Breast epithelium (tissue), 4 donors: ENCODE measurements at regions not wholly inside any gene's neighbourhood (a gene's known extent, or its start where the extent isn't known, plus 50 kb on each side); places are given as distances from the start of the nearest gene placed in this dataset.

Source experiments
- DNase-seq, 2 donors: peaks; one replicate each; pipeline ENCODE4 v3.0.0-alpha.2; 2019; ENCODE audit warnings: low spot score in 2 of 2
- H3K27ac ChIP-seq, 2 donors: fragments of 200-600 bp; sonication (generic) in 1 of 2; one replicate each; pipeline ENCODE4 v1.5.1; 2016 to 2019; ENCODE audit warnings: mild to moderate bottlenecking in 1 of 2
- H3K27me3 ChIP-seq, 2 donors: fragments of 200-600 bp; sonication (generic) in 1 of 2; one replicate each; pipeline versions ENCODE4 v1.5.1 to v1.6.0; 2017 to 2019; ENCODE audit warnings: control low read depth in 1 of 2, mild to moderate bottlenecking in 1 of 2
- H3K36me3 ChIP-seq: fragments of 200-600 bp; one replicate; pipeline ENCODE4 v1.5.1; 2019
- H3K4me1 ChIP-seq, 2 donors: fragments of 200-600 bp; sonication (generic); one replicate each; pipeline ENCODE4 v1.5.1; 2016 to 2019; ENCODE audit warnings: control low read depth in 1 of 2
- H3K4me3 ChIP-seq, 3 donors: fragments of 200-600 bp; sonication (generic); 1 replicate in 2 of 3; 2 replicates in 1 of 3; pipeline ENCODE4 v1.5.1; 2016 to 2019; ENCODE audit warnings: mild to moderate bottlenecking in 3 of 3, moderate library complexity in 2 of 3
- H3K9me3 ChIP-seq, 2 donors: fragments of 200-600 bp; sonication (generic) in 1 of 2; one replicate each; pipeline ENCODE4 v1.5.1; 2016 to 2019; ENCODE audit warnings: control low read depth in 1 of 2
- POLR2A ChIP-seq: fragments of 450-650 bp; IDR thresholded peaks from one replicate; pipeline ENCODE4 v1.6.1; 2016; ENCODE audit warnings: antibody characterized with exemption, mild to moderate bottlenecking, moderate library complexity
- POLR2AphosphoS5 ChIP-seq, 3 donors: sonication (generic); formaldehyde crosslinking; IDR thresholded peaks; one replicate each; pipeline ENCODE4 v1.6.1; 2017; ENCODE audit warnings: antibody characterized with exemption in 3 of 3
- intact Hi-C: fragments of 100-400 bp; cut with DNase I; formaldehyde crosslinking; loops from one replicate; pipeline ENCODE4 v1.15.1; 2023; ENCODE audit warnings: low total_unique reads
- TF ChIP-seq, protein P1 (sequence below), 3 donors: fragments of 450-650 bp; IDR thresholded peaks; one replicate each; pipeline ENCODE4 v1.5.1; 2016 to 2017; ENCODE audit warnings: antibody characterized with exemption in 3 of 3, mild to moderate bottlenecking in 3 of 3, moderate library complexity in 3 of 3

DNA sequence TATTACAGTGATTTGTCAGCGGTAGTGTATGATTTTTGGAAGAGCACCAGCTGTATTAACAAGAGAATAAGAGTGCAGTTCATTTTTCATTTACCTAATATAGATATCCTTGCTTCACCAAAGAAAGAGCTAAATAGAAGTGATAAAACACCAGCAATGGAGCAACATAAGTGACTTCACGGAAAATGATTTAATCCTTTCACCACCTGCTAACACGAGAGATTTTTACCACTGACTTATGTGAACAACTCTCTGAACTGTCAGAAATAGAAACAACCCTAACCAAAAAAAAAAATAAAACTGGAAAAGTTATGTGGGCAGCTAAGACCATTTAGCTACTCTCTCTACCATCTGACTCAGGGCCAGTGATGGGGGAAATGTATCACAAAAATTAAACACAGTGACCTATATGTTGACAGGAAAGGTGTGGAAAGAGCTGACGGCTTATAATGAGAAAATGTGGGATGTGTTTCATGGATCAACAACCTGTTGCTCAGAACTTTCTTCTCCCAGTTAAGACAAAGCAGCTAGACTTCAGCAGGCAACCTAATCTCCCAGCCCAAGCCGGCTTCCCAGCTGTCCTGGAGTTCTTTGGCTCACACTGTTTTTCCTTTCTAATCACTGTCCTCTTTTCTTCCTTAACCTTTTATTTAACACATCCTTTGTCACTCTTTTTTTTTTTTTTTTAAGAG is 272.7 kb downstream of the SS18 start:
- H3K4me3 ChIP-seq: no peak overlapping the region
- H3K27ac ChIP-seq: no peak overlapping the region
- H3K9me3 ChIP-seq: no peaks in the 10 kb centered on the region
- H3K36me3 ChIP-seq: no peaks in the 10 kb centered on the region
- no peak for TF ChIP-seq POLR2AphosphoS5 (IDR thresholded peaks at IDR 0.05)
- no peak for TF ChIP-seq POLR2A
- TF ChIP-seq, protein P1, sequence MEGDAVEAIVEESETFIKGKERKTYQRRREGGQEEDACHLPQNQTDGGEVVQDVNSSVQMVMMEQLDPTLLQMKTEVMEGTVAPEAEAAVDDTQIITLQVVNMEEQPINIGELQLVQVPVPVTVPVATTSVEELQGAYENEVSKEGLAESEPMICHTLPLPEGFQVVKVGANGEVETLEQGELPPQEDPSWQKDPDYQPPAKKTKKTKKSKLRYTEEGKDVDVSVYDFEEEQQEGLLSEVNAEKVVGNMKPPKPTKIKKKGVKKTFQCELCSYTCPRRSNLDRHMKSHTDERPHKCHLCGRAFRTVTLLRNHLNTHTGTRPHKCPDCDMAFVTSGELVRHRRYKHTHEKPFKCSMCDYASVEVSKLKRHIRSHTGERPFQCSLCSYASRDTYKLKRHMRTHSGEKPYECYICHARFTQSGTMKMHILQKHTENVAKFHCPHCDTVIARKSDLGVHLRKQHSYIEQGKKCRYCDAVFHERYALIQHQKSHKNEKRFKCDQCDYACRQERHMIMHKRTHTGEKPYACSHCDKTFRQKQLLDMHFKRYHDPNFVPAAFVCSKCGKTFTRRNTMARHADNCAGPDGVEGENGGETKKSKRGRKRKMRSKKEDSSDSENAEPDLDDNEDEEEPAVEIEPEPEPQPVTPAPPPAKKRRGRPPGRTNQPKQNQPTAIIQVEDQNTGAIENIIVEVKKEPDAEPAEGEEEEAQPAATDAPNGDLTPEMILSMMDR (IDR thresholded peaks at IDR 0.05): no peak
- no peaks in the 10 kb centered on the region for H3K4me1 ChIP-seq
- H3K27me3 ChIP-seq: no peaks in the 10 kb centered on the region
- intact Hi-C loops: no loop called here
- DNase-seq: no peak

DNA sequence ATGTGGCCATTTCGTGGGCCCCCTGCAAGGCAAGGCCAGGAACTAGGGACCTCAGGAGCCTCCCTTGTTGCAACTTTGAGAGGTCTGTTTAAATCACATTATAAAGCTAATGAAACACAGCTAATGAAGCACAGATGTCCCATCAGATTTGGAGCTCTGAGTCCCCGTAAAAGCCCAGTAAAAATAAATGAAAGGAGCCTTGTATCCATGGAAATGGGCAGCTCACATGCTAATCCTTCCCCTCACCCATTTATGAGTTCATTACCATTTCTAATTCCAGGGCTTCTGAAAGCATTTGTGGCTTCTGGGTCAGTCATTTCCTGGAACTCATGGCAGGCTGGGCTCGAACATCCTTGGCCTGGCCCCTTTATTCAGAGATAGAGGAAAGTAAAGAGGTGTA is 274.8 kb downstream of the SS18 start:
- TF ChIP-seq, protein P1 (IDR thresholded peaks at IDR 0.05): no peak
- no peak for TF ChIP-seq POLR2A
- no peak for TF ChIP-seq POLR2AphosphoS5 (IDR thresholded peaks at IDR 0.05)
- Histone ChIP-seq H3K4me3 (no peak overlapping the region), H3K27ac (no peak overlapping the region), H3K9me3 (no peaks in the 10 kb centered on the region), H3K36me3 (no peaks in the 10 kb centered on the region), H3K27me3 (no peaks in the 10 kb centered on the region), H3K4me1 (no peaks in the 10 kb centered on the region)
- intact Hi-C loops: no loop called here
- DNase-seq: no peak

DNA sequence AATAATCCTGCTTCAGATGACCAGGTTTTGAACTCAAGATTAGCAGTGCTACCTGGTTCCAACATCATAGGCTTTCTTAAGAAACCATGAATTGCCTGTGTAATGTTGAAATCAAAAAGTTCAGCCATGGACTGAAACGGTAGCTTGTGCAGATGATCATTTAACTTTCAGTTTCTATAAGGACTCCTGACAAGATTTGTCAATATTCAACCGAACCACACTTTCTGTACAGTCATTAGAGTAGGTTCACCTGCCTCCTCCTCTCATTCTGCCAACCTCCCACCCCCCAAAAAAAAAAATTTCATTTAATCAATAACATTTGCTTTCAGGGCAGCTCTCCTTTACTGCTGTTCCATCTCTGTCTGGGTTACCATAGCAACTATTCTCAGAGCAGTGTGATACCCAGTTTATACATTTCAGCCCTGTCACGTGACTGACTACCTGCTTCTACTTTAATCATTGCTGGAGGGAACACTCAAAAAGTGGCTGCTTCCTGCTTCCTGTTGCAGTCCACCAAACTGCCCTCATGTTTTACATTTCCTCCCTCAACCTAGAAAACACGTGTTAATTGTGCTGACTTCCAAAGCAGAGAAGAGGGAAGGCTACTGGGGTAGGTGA is 275.5 kb downstream of the SS18 start:
- Histone ChIP-seq H3K9me3 (no peaks in the 10 kb centered on the region), H3K4me1 (no peaks in the 10 kb centered on the region), H3K27ac (no peak overlapping the region), H3K36me3 (no peaks in the 10 kb centered on the region), H3K4me3 (no peak overlapping the region), H3K27me3 (no peaks in the 10 kb centered on the region)
- DNase-seq: no peak
- TF ChIP-seq, protein P1 (IDR thresholded peaks at IDR 0.05): no peak
- TF ChIP-seq POLR2AphosphoS5 (IDR thresholded peaks at IDR 0.05) (no peak), POLR2A (no peak)
- intact Hi-C loops: loop anchor here (1.0 kb wide), 1 partner anchor 10 kb away; no protein-coding TSS in a partner anchor

DNA sequence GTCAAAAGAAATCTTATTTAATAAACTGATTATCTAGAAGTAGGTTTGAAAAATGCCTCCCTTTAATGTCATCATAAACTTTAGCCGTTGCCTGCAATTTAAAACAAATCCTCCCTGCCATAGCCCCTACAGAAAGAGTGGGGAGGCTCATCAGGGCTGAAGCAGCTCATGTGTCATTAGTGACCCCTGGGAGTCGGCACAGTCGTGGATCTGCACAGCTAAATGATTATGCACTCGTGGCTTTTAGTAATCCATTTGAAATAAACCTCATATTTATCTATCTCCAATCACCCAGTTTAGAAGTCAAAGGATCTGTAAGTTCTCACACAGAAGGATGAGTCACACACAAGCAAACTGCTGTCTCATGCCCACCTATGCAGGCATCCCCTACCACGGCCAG is 277.3 kb downstream of the SS18 start:
- DNase-seq: no peak
- intact Hi-C loops: no loop called here
- Histone ChIP-seq H3K27me3 (no peaks in the 10 kb centered on the region), H3K4me1 (no peaks in the 10 kb centered on the region), H3K9me3 (no peaks in the 10 kb centered on the region), H3K4me3 (no peak overlapping the region), H3K36me3 (no peaks in the 10 kb centered on the region), H3K27ac (no peak overlapping the region)
- TF ChIP-seq POLR2A (no peak), POLR2AphosphoS5 (IDR thresholded peaks at IDR 0.05) (no peak)
- TF ChIP-seq, protein P1 (IDR thresholded peaks at IDR 0.05): no peak

DNA sequence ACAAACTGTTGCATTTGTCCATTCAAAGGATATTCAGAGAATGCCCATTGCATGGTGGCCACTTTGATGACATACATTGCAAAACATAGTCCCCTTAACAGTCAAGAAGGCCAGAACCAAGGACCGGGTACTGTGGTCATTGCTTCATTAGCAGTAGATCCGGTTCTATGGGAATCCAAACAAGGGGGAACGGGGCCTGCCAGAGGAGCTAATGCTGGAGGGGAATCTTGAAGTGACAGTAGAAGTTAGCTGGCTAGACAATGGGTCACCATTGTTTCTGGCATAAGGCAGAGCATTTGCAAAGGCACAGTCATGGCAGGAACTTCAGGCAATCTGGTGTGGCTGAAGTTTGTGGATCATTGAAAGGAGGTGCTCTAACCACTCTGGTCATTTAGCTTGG is 279.7 kb downstream of the SS18 start:
- H3K4me3 ChIP-seq: no peak overlapping the region
- H3K4me1 ChIP-seq: no peaks in the 10 kb centered on the region
- H3K9me3 ChIP-seq: no peaks in the 10 kb centered on the region
- TF ChIP-seq POLR2A (no peak), POLR2AphosphoS5 (IDR thresholded peaks at IDR 0.05) (no peak)
- TF ChIP-seq, protein P1 (IDR thresholded peaks at IDR 0.05): no peak
- H3K27ac ChIP-seq: no peak overlapping the region
- no peaks in the 10 kb centered on the region for H3K27me3 ChIP-seq
- intact Hi-C loops: no loop called here
- no peaks in the 10 kb centered on the region for H3K36me3 ChIP-seq
- no peak for DNase-seq
